Astrocyte (in vitro differentiated cells and primary cell): ENCODE measurements at regions not wholly inside any gene's neighbourhood (a gene's known extent, or its start where the extent isn't known, plus 50 kb on each side); places are given as distances from the start of the nearest gene placed in this dataset.
A peak's percentile ranks its signal among the peaks of the same experiment; 100 is the strongest.

Experiments used
- DNase-seq: peaks from one replicate; pipeline ENCODE4 v3.0.0-alpha.2; 2010; ENCODE audit warnings: low read depth
- FAIRE-seq: peaks from 2 replicates; lab custom pipeline; 2011; peaks lifted over from hg19 to GRCh38; lab: Jason Lieb, UNC
- H2AFZ ChIP-seq: 2 replicates; pipeline ENCODE4 v1.6.0; 2012; ENCODE audit warnings: low read depth, low read length, inconsistent platforms
- H3K27ac ChIP-seq: 2 replicates; pipeline ENCODE4 v1.5.1; 2011; ENCODE audit warnings: low read depth, low read length, inconsistent platforms
- H3K27me3 ChIP-seq: 2 replicates; pipeline ENCODE4 v1.6.0; 2011; ENCODE audit warnings: low read length, inconsistent platforms; ENCODE audit not compliant: insufficient read depth
- H3K36me3 ChIP-seq: 2 replicates; pipeline ENCODE4 v1.5.1; 2011; ENCODE audit warnings: low read length, inconsistent platforms; ENCODE audit not compliant: insufficient read depth
- H3K4me1 ChIP-seq: 2 replicates; pipeline ENCODE4 v1.5.1; 2011; ENCODE audit warnings: low read length, inconsistent platforms; ENCODE audit not compliant: insufficient read depth
- H3K4me2 ChIP-seq: 2 replicates; pipeline ENCODE4 v1.6.0; 2012; ENCODE audit warnings: low read length, inconsistent platforms
- H3K4me3 ChIP-seq: 2 replicates; pipeline ENCODE4 v1.5.1; 2011; ENCODE audit warnings: low read depth, mild to moderate bottlenecking, low read length, inconsistent platforms; ENCODE audit not compliant: insufficient read depth
- H3K79me2 ChIP-seq: 2 replicates; pipeline ENCODE4 v1.6.0; 2012; ENCODE audit warnings: mild to moderate bottlenecking, low read length, inconsistent platforms; ENCODE audit not compliant: insufficient read depth
- H3K9ac ChIP-seq: 2 replicates; pipeline ENCODE4 v1.6.0; 2012; ENCODE audit warnings: mild to moderate bottlenecking, low read length, inconsistent platforms
- H3K9me3 ChIP-seq: 2 replicates; pipeline ENCODE4 v1.5.1; 2012; ENCODE audit warnings: low read depth, mild to moderate bottlenecking, low read length, inconsistent platforms; ENCODE audit not compliant: insufficient read depth
- H4K20me1 ChIP-seq: 2 replicates; pipeline ENCODE4 v1.6.0; 2012; ENCODE audit warnings: low read length, inconsistent platforms; ENCODE audit not compliant: insufficient read depth
- H3K27ac Mint-ChIP-seq: one replicate; pipeline ENCODE4 v1.8.0; 2021; ENCODE audit warnings: mild to moderate bottlenecking, mixed read lengths; ENCODE audit not compliant: unreplicated experiment
- H3K27me3 Mint-ChIP-seq: one replicate; pipeline ENCODE4 v1.8.0; 2021; ENCODE audit warnings: low read depth, mixed read lengths; ENCODE audit not compliant: unreplicated experiment
- H3K36me3 Mint-ChIP-seq: one replicate; pipeline ENCODE4 v1.8.0; 2021; ENCODE audit warnings: low read depth, mixed read lengths; ENCODE audit not compliant: unreplicated experiment
- H3K4me1 Mint-ChIP-seq: one replicate; pipeline ENCODE4 v1.8.0; 2021; ENCODE audit warnings: low read depth, mixed read lengths; ENCODE audit not compliant: unreplicated experiment
- H3K4me3 Mint-ChIP-seq: one replicate; pipeline ENCODE4 v1.8.0; 2021; ENCODE audit warnings: mild to moderate bottlenecking, moderate library complexity, mixed read lengths; ENCODE audit not compliant: unreplicated experiment
- H3K9me3 Mint-ChIP-seq: one replicate; pipeline ENCODE4 v1.8.0; 2021; ENCODE audit warnings: mild to moderate bottlenecking, mixed read lengths; ENCODE audit not compliant: unreplicated experiment
- EZH2 ChIP-seq: IDR thresholded peaks from 2 replicates; pipeline ENCODE4 v1.6.1; 2012; ENCODE audit warnings: mild to moderate bottlenecking, low read length, inconsistent platforms; ENCODE audit not compliant: insufficient read depth
- TF ChIP-seq, protein P1 (sequence below): IDR thresholded peaks from 2 replicates; pipeline ENCODE4 v1.5.1; 2011; ENCODE audit warnings: low read depth, mild to moderate bottlenecking, inconsistent platforms, low read length, moderate library complexity; ENCODE audit not compliant: insufficient read depth

DNA sequence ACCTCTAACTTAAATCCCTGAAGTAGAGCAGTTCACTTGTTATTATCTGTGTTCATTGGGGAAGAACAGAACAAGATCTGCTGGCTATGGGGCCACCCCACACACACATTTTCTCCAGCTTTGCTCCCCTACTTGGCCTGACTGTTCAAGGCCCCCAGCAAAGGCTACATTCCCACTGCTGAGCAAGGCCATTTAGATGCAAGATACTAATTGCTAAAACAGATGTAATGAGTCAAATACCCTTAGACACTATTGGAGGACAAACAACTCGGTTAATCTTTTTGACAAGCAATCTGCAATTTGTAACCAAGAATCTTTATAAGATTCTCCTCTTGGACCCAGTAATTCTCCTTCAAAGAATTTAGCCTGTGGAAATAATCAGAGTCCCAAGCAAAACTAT, 67.7 kb downstream of the NAV1 start:
- Histone ChIP-seq H3K4me1 (peaks cover 50% of the 10 kb centered on the region), H3K4me2 (no peak overlapping the region), H3K9me3 (no peaks in the 10 kb centered on the region), H3K9ac (no peak overlapping the region), H3K4me3 (no peak overlapping the region), H3K36me3 (peaks cover 4% of the 10 kb centered on the region), H3K27me3 (no peaks in the 10 kb centered on the region), H3K79me2 (peaks cover 49% of the 10 kb centered on the region), H2AFZ (no peak overlapping the region), H4K20me1 (peaks cover 28% of the 10 kb centered on the region), H3K27ac (no peak overlapping the region)
- no peak overlapping the region for H3K4me3 Mint-ChIP-seq
- FAIRE-seq (no peak), DNase-seq (no peak)
- peaks cover 38% of the 10 kb centered on the region for H3K4me1 Mint-ChIP-seq
- TF ChIP-seq EZH2, result no peak
- TF ChIP-seq, protein P1, sequence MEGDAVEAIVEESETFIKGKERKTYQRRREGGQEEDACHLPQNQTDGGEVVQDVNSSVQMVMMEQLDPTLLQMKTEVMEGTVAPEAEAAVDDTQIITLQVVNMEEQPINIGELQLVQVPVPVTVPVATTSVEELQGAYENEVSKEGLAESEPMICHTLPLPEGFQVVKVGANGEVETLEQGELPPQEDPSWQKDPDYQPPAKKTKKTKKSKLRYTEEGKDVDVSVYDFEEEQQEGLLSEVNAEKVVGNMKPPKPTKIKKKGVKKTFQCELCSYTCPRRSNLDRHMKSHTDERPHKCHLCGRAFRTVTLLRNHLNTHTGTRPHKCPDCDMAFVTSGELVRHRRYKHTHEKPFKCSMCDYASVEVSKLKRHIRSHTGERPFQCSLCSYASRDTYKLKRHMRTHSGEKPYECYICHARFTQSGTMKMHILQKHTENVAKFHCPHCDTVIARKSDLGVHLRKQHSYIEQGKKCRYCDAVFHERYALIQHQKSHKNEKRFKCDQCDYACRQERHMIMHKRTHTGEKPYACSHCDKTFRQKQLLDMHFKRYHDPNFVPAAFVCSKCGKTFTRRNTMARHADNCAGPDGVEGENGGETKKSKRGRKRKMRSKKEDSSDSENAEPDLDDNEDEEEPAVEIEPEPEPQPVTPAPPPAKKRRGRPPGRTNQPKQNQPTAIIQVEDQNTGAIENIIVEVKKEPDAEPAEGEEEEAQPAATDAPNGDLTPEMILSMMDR, result no peak
- H3K36me3 Mint-ChIP-seq, result peaks cover 2% of the 10 kb centered on the region
- no peaks in the 10 kb centered on the region for H3K9me3 Mint-ChIP-seq
- H3K27ac Mint-ChIP-seq, result no peak overlapping the region
- H3K27me3 Mint-ChIP-seq, result peaks cover 4% of the 10 kb centered on the region

DNA sequence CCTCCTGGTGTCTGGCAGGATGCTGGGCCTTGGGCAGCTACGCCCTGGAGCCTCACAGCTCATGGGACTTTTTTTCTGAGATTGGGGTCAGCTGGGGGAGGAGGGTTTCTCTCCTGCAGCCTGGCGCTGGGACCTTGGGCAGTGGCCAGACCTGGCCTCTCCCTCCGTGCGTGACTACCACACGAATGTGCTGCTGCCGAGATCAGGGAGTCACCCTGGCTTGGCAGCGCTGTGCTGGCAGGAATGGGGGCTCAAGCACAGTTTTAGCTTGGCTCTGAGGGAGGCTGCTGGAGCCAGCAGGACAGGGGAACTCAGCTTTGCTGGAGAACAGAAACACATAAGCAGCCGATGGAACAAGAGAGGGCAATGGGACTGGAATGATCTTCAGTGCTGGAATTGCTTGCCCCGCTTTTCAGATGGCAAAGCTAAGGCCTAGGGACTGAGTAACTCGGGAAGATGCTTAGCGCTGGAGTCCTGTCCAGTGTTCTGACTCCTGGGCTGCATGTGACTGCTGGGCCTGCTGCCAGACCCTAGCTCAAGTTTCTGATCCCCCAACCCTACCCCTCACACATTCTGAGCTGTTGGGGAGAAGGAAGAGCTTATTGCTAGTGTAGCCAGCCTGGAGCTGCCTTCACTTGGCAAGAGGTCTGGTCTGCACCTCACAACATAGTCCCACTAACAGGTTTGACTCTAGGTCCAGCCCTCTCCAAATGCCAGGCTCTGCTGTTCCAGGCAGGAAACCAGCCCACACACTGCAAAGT, 69.9 kb downstream of the NAV1 start:
- no peak overlapping the region for H3K4me3 Mint-ChIP-seq
- Histone ChIP-seq H3K27ac (peak overlapping the region; percentile 28), H3K79me2 (peaks cover 59% of the 10 kb centered on the region), H3K36me3 (peaks cover 4% of the 10 kb centered on the region), H3K9ac (no peak overlapping the region), H3K4me3 (no peak overlapping the region), H3K4me2 (peak overlapping the region; percentile 11), H3K27me3 (no peaks in the 10 kb centered on the region), H2AFZ (no peak overlapping the region), H3K4me1 (peaks cover 29% of the 10 kb centered on the region), H3K9me3 (no peaks in the 10 kb centered on the region), H4K20me1 (peaks cover 47% of the 10 kb centered on the region)
- no peaks in the 10 kb centered on the region for H3K9me3 Mint-ChIP-seq
- H3K4me1 Mint-ChIP-seq, result peaks cover 17% of the 10 kb centered on the region
- no peak for TF ChIP-seq EZH2
- TF ChIP-seq, protein P1, result no peak
- H3K27ac Mint-ChIP-seq, result no peak overlapping the region
- FAIRE-seq (no peak), DNase-seq (peak; percentile 46)
- H3K27me3 Mint-ChIP-seq, result peaks cover 4% of the 10 kb centered on the region
- H3K36me3 Mint-ChIP-seq, result peaks cover 2% of the 10 kb centered on the region

GRCh38 chr1:201609661-201610318, 70.9 kb downstream of the NAV1 start:
- peaks cover 16% of the 10 kb centered on the region for H3K4me1 Mint-ChIP-seq
- no peak overlapping the region for H3K4me3 Mint-ChIP-seq
- peaks cover 61% of the 10 kb centered on the region for H3K79me2 ChIP-seq

More at GRCh38 chr1:201609661-201610318, 70.9 kb downstream of the NAV1 start:
- no peak overlapping the region for H3K27ac Mint-ChIP-seq
- H3K9ac ChIP-seq, result no peak overlapping the region
- H3K36me3 ChIP-seq, result peaks cover 4% of the 10 kb centered on the region
- peaks cover 22% of the 10 kb centered on the region for H3K4me1 ChIP-seq
- DNase-seq (no peak), FAIRE-seq (no peak)
- no peak overlapping the region for H3K4me2 ChIP-seq
- H3K36me3 Mint-ChIP-seq, result peaks cover 2% of the 10 kb centered on the region
- no peak overlapping the region for H3K27ac ChIP-seq
- peaks cover 55% of the 10 kb centered on the region for H4K20me1 ChIP-seq
- peaks cover 4% of the 10 kb centered on the region for H3K27me3 Mint-ChIP-seq
- no peak overlapping the region for H3K4me3 ChIP-seq
- no peaks in the 10 kb centered on the region for H3K9me3 Mint-ChIP-seq
- H2AFZ ChIP-seq, result no peak overlapping the region
- TF ChIP-seq, protein P1, result no peak
- no peak for TF ChIP-seq EZH2
- H3K27me3 ChIP-seq, result no peaks in the 10 kb centered on the region
- H3K9me3 ChIP-seq, result no peaks in the 10 kb centered on the region
